OCI-LY1 (cell line): ENCODE measurements at regions not wholly inside any gene's neighbourhood (a gene's known extent, or its start where the extent isn't known, plus 50 kb on each side); places are given as distances from the start of the nearest gene placed in this dataset.

Source experiments
- H2AFZ ChIP-seq: fragments of 200-600 bp; sonication (generic), shearing (Covaris generic); 2 replicates; pipeline ENCODE4 v1.6.0; 2014; ENCODE audit warnings: antibody characterized with exemption, mild to moderate bottlenecking, low read length
- H3F3A ChIP-seq: fragments of 200-600 bp; sonication (generic), shearing (Covaris generic); 2 replicates; pipeline ENCODE4 v1.6.0; 2014; ENCODE audit warnings: mild to moderate bottlenecking, antibody characterized with exemption, low read length, moderate library complexity; ENCODE audit not compliant: insufficient read depth
- H3K27ac ChIP-seq: fragments of 200-600 bp; sonication (generic); 2 replicates; pipeline ENCODE4 v1.5.1; 2014; ENCODE audit warnings: low read length, mixed run types, mild to moderate bottlenecking, low read depth; ENCODE audit not compliant: poor library complexity, severe bottlenecking
- H3K27me3 ChIP-seq: fragments of 200-600 bp; sonication (generic); 2 replicates; pipeline ENCODE4 v1.6.0; 2014; ENCODE audit warnings: antibody characterized with exemption, mild to moderate bottlenecking, low read length, moderate library complexity; ENCODE audit not compliant: insufficient read depth
- H3K36me3 ChIP-seq: fragments of 200-600 bp; sonication (generic); 2 replicates; pipeline ENCODE4 v1.6.1; 2014; ENCODE audit warnings: mild to moderate bottlenecking, antibody characterized with exemption, low read length, moderate library complexity, mixed read lengths; ENCODE audit not compliant: insufficient read depth
- H3K4me1 ChIP-seq: fragments of 200-600 bp; sonication (generic); 2 replicates; pipeline ENCODE4 v1.5.1; 2014; ENCODE audit warnings: mild to moderate bottlenecking, low read length, moderate library complexity; ENCODE audit not compliant: insufficient read depth, severe bottlenecking
- H3K4me2 ChIP-seq: fragments of 200-600 bp; sonication (generic), shearing (Covaris generic); 2 replicates; pipeline ENCODE4 v1.6.1; 2014; ENCODE audit warnings: low read length
- H3K4me3 ChIP-seq: fragments of 200-600 bp; sonication (generic); 2 replicates; pipeline ENCODE4 v1.5.1; 2014; ENCODE audit warnings: low read length, low read depth, mild to moderate bottlenecking, mixed read lengths; ENCODE audit not compliant: poor library complexity, severe bottlenecking
- H3K79me2 ChIP-seq: fragments of 200-600 bp; shearing (Covaris generic); 2 replicates; pipeline ENCODE4 v1.6.1; 2016; ENCODE audit warnings: mixed run types, low read length, mixed read lengths; ENCODE audit not compliant: insufficient read depth
- H3K9ac ChIP-seq: fragments of 200-600 bp; sonication (generic), shearing (Covaris generic); 2 replicates; pipeline ENCODE4 v1.6.1; 2014; ENCODE audit warnings: mild to moderate bottlenecking, low read length, mixed read lengths
- H3K9me2 ChIP-seq: fragments of 200-600 bp; sonication (generic), shearing (Covaris generic); 2 replicates; pipeline ENCODE4 v1.6.1; 2014; ENCODE audit warnings: low read depth, mild to moderate bottlenecking, low read length, mixed read lengths
- H3K9me3 ChIP-seq: fragments of 200-600 bp; shearing (Covaris generic); 2 replicates; pipeline ENCODE4 v1.6.1; 2014; ENCODE audit warnings: low read length, mixed read lengths
- H4K20me1 ChIP-seq: fragments of 200-600 bp; sonication (generic), shearing (Covaris generic); 2 replicates; pipeline ENCODE4 v1.6.0; 2016; ENCODE audit warnings: mild to moderate bottlenecking, low read length; ENCODE audit not compliant: insufficient read depth
- CTCF ChIP-seq: fragments of 200-600 bp; sonication (generic), shearing (Covaris generic); IDR thresholded peaks from 2 replicates; pipeline ENCODE4 v1.5.1; 2017; ENCODE audit warnings: mild to moderate bottlenecking, antibody characterized with exemption, low read length, moderate library complexity, mixed read lengths
- EZH2 ChIP-seq: fragments of 200-600 bp; sonication (generic), shearing (Covaris generic); IDR thresholded peaks from 2 replicates; pipeline ENCODE4 v1.8.0; 2017; ENCODE audit warnings: borderline replicate concordance, mixed run types, mild to moderate bottlenecking, antibody characterized with exemption, low read length, moderate library complexity, mixed read lengths

GRCh38 chr11:21908211-21908610 lies 284.7 kb upstream of the ANO5 start:
- H3F3A ChIP-seq = no peaks in the 10 kb centered on the region
- no peak overlapping the region for H3K4me2 ChIP-seq
- H3K79me2 ChIP-seq = no peaks in the 10 kb centered on the region
- H2AFZ ChIP-seq = no peak overlapping the region
- no peak overlapping the region for H3K27ac ChIP-seq
- no peak for TF ChIP-seq CTCF
- TF ChIP-seq EZH2 = no peak
- no peaks in the 10 kb centered on the region for H3K36me3 ChIP-seq
- H4K20me1 ChIP-seq = no peaks in the 10 kb centered on the region
- H3K9me3 ChIP-seq = no peaks in the 10 kb centered on the region
- H3K4me1 ChIP-seq = no peaks in the 10 kb centered on the region
- no peaks in the 10 kb centered on the region for H3K9me2 ChIP-seq
- H3K4me3 ChIP-seq = no peak overlapping the region
- no peaks in the 10 kb centered on the region for H3K27me3 ChIP-seq
- no peak overlapping the region for H3K9ac ChIP-seq

- no peaks in the 10 kb centered on the region for H3F3A ChIP-seq
- no peak overlapping the region for H3K4me2 ChIP-seq
- H3K9ac ChIP-seq = no peak overlapping the region
- no peak overlapping the region for H3K4me3 ChIP-seq
- H3K27ac ChIP-seq = no peak overlapping the region
- no peaks in the 10 kb centered on the region for H3K27me3 ChIP-seq
- no peaks in the 10 kb centered on the region for H3K36me3 ChIP-seq
- H2AFZ ChIP-seq = no peak overlapping the region
- H4K20me1 ChIP-seq = no peaks in the 10 kb centered on the region
- H3K79me2 ChIP-seq = no peaks in the 10 kb centered on the region
- H3K9me3 ChIP-seq = no peaks in the 10 kb centered on the region
- TF ChIP-seq CTCF (no peak), EZH2 (no peak)
- H3K4me1 ChIP-seq = no peaks in the 10 kb centered on the region
- no peaks in the 10 kb centered on the region for H3K9me2 ChIP-seq
These were observed 283.7 kb upstream of the ANO5 start for GRCh38 chr11:21909145-21909544.

GRCh38 chr11:21911061-21911460 lies 281.8 kb upstream of the ANO5 start:
- no peak overlapping the region for H3K27ac ChIP-seq
- TF ChIP-seq CTCF = no peak
- no peak for TF ChIP-seq EZH2
- H3K9me3 ChIP-seq = no peaks in the 10 kb centered on the region
- no peaks in the 10 kb centered on the region for H3K4me1 ChIP-seq
- no peak overlapping the region for H2AFZ ChIP-seq
- no peaks in the 10 kb centered on the region for H3K36me3 ChIP-seq
- no peak overlapping the region for H3K4me2 ChIP-seq
- H3K9ac ChIP-seq = no peak overlapping the region
- H3K4me3 ChIP-seq = no peak overlapping the region
- no peaks in the 10 kb centered on the region for H3F3A ChIP-seq
- H3K27me3 ChIP-seq = no peaks in the 10 kb centered on the region
- no peaks in the 10 kb centered on the region for H4K20me1 ChIP-seq
- H3K9me2 ChIP-seq = no peaks in the 10 kb centered on the region
- no peaks in the 10 kb centered on the region for H3K79me2 ChIP-seq
